Immature natural killer cell (primary cell): ENCODE measurements at regions not wholly inside any gene's neighbourhood (a gene's known extent, or its start where the extent isn't known, plus 50 kb on each side); places are given as distances from the start of the nearest gene placed in this dataset.

Experiments
- DNase-seq, 3 donors: peaks; one replicate each; pipeline ENCODE4 v3.0.0; 2022; ENCODE audit warnings: mixed read lengths in 1 of 3
- H3K27ac Mint-ChIP-seq, 6 donors: one replicate each; pipeline ENCODE4 v1.8.0; 2020; ENCODE audit warnings: mixed read lengths in 6 of 6, mild to moderate bottlenecking in 5 of 6, inconsistent platforms in 4 of 6, moderate library complexity in 3 of 6
- H3K27me3 Mint-ChIP-seq, 3 donors: one replicate each; pipeline ENCODE4 v1.8.0; 2020 to 2021; ENCODE audit warnings: low read depth in 3 of 3, mild to moderate bottlenecking in 3 of 3, mixed read lengths in 3 of 3, moderate library complexity in 3 of 3, inconsistent platforms in 1 of 3
- H3K36me3 Mint-ChIP-seq, 3 donors: one replicate each; pipeline ENCODE4 v1.8.0; 2020; ENCODE audit warnings: mixed read lengths in 3 of 3, inconsistent platforms in 2 of 3, mild to moderate bottlenecking in 2 of 3
- H3K4me1 Mint-ChIP-seq, 2 donors: one replicate each; pipeline ENCODE4 v1.8.0; 2020; ENCODE audit warnings: inconsistent platforms in 2 of 2, mild to moderate bottlenecking in 2 of 2, mixed read lengths in 2 of 2, moderate library complexity in 1 of 2
- H3K4me3 Mint-ChIP-seq, 5 donors: one replicate each; pipeline ENCODE4 v1.8.0; 2020; ENCODE audit warnings: mild to moderate bottlenecking in 5 of 5, mixed read lengths in 5 of 5, inconsistent platforms in 3 of 5, moderate library complexity in 3 of 5
- H3K9me3 Mint-ChIP-seq, 6 donors: one replicate each; pipeline ENCODE4 v1.8.0; 2020; ENCODE audit warnings: mild to moderate bottlenecking in 6 of 6, mixed read lengths in 6 of 6, inconsistent platforms in 4 of 6, moderate library complexity in 3 of 6

DNA sequence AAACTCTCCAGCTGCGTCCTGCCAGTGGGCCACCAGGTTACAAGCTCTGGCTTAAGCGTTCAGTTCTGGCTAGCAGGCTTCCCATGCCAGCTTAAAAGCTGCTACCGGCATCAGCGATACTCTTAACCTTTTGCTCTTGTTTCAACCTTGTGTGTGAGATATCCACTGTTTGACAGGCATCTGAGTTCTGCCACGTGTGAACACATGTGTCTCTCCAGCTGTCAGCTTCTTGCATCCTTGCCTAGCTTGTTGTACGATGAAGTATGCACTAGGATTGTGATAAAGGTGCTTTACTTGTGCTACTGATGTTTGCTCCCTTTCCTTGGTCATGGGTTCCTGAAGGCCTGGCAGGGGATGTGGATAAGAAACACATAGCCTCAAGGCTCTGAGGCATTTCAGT lies 201.6 kb downstream of the PRDM2 start:
- Mint-ChIP-seq H3K27me3 (peaks cover 0 to 12% (median 2%) of the 10 kb centered on the region in 3 donors), H3K36me3 (no peaks in the 10 kb centered on the region), H3K4me3 (no peak overlapping the region), H3K4me1 (no peaks in the 10 kb centered on the region), H3K27ac (no peak overlapping the region), H3K9me3 (no peaks in the 10 kb centered on the region)
- DNase-seq = no peak

DNA sequence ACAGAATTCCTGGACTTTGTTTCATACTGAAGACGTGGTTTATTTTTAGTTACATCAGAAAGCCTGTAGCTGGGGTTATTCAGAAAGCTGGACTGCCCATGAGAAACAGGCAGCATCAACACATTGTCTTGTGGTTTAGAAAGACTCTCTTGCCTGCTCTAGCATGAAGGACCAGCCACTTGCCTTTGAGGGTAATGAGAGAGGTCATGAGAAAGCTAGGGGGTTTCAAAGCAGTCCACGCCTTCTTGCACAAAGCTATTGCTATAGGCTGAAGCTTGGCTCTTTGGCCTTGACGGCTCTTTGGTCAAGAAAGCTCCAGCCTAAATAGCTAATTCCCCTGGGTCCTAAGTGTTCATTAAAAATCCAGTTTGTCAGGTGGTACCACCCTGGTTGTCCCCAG lies 208.1 kb downstream of the PRDM2 start:
- no peak for DNase-seq
- Mint-ChIP-seq H3K4me1 (no peaks in the 10 kb centered on the region), H3K9me3 (no peaks in the 10 kb centered on the region), H3K4me3 (no peak overlapping the region), H3K27ac (no peak overlapping the region), H3K27me3 (peaks cover 3 to 5% (median 3%) of the 10 kb centered on the region in 3 donors), H3K36me3 (no peaks in the 10 kb centered on the region)

DNA sequence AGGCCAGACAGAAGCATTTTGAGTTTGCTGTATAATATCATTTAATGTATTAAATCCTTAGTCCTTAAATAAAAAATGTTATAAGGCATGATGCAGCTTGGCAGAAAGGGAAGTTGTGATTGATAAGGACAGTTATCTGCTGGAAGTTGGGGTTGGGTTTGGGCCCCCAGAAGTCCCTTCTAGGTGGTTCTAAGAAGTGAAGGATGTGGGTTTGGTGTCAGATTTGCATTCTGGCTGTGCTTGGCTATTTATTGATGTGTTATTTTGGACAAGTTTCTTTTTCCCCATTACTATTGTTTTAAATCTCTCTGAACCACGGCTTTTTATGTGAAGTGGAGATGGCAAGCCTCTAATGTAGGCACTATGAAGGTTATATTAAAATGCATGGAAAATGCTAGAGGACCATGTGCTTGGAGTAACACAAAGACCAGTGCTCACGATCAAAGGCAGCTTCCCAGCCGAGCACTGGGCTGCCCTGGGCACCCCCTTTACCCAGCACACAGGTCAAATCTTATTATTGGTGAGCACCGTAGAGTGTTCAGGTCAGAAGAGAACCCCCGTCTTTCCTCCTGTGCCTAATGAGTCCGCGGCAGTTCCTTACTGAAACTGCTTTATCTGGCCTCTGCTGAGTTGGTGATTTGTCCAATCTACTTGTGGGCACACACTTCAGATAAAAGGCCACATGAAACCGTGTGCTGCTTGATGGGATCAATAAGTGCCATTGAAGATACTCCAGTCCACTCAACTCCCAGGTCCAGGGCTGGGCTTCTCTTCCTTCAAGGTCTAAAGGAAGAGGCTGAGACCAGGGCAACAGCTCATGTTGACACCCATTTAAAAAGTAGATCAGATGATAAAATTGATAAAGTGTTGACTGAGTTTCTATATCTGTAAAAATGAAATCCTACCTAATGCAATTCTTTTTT lies 212.0 kb downstream of the PRDM2 start:
- H3K4me3 Mint-ChIP-seq = no peak overlapping the region
- no peaks in the 10 kb centered on the region for H3K4me1 Mint-ChIP-seq
- H3K9me3 Mint-ChIP-seq = no peaks in the 10 kb centered on the region
- no peak for DNase-seq
- H3K36me3 Mint-ChIP-seq = no peaks in the 10 kb centered on the region
- H3K27ac Mint-ChIP-seq = no peak overlapping the region
- H3K27me3 Mint-ChIP-seq = peaks cover 2 to 3% (median 3%) of the 10 kb centered on the region in 3 donors

DNA sequence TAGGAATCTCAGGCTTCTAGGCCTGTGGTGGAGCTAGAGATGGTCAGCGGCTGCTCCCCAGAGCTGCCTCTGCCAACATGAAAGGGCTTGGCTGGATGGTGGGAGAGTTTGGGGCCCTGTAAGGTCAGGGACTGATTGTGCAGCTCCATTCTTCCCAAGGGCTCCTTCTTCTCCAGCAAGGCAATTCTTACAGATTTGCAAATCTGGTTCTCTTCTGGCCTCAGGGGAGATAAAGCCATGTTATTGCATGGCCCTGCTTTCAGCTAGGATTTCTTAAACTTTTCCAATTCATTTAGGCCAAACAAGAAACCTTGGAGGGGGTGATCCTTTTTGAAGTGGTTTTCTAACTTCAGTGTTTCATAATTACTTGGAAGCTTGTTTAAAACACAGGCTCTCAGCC lies 213.4 kb downstream of the PRDM2 start:
- Mint-ChIP-seq H3K9me3 (no peaks in the 10 kb centered on the region), H3K4me1 (no peaks in the 10 kb centered on the region), H3K4me3 (no peak overlapping the region), H3K27me3 (peaks cover 2 to 3% (median 3%) of the 10 kb centered on the region in 3 donors), H3K36me3 (no peaks in the 10 kb centered on the region), H3K27ac (no peak overlapping the region)
- DNase-seq = no peak

DNA sequence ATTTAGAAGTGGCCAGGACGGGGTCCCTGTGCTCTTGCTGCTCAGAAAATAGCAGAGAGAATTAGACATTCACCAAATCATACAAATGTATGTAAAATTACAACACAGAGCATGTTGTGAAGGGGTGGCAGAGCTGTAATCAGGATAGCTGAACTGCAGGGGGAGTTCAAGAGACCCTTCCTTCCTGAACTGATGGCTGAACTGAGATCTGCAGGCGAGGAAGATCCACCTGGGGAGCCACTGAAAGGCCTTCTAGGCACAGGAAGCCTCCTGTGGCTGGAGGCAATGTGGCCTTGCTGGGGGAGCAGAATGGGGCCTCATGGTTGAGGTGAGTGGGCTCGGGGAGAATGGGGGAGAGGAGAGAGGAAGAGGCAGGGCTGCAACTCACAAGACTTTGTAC lies 216.5 kb downstream of the PRDM2 start:
- H3K9me3 Mint-ChIP-seq = no peaks in the 10 kb centered on the region
- no peak for DNase-seq
- no peaks in the 10 kb centered on the region for H3K36me3 Mint-ChIP-seq
- no peaks in the 10 kb centered on the region for H3K4me1 Mint-ChIP-seq
- H3K4me3 Mint-ChIP-seq = no peak overlapping the region
- H3K27me3 Mint-ChIP-seq = peaks cover 0 to 5% (median 0%) of the 10 kb centered on the region in 3 donors
- H3K27ac Mint-ChIP-seq = no peak overlapping the region

DNA sequence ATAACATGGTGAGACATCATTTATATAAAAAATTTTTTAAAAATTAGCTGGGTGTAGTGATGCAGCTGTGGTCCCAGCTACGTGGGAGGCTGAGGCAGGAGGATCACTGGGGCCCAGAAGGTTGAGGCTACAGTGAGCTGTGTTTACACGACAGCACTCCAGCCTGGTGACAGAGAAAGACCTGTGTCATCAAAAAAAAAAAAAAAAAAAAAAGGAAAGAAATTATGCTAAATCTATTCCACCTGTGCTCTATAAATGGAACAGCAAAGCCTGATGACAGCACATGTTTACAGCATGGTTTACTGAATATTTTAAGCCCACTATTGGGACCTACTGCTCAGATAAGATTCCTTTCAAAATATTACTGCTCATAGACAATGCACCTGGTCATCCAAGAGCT lies 217.6 kb downstream of the PRDM2 start:
- H3K9me3 Mint-ChIP-seq = no peaks in the 10 kb centered on the region
- peaks cover 0 to 5% (median 0%) of the 10 kb centered on the region in 3 donors for H3K27me3 Mint-ChIP-seq
- no peaks in the 10 kb centered on the region for H3K4me1 Mint-ChIP-seq
- H3K36me3 Mint-ChIP-seq = no peaks in the 10 kb centered on the region
- DNase-seq = no peak
- H3K27ac Mint-ChIP-seq = no peak overlapping the region
- H3K4me3 Mint-ChIP-seq = no peak overlapping the region

DNA sequence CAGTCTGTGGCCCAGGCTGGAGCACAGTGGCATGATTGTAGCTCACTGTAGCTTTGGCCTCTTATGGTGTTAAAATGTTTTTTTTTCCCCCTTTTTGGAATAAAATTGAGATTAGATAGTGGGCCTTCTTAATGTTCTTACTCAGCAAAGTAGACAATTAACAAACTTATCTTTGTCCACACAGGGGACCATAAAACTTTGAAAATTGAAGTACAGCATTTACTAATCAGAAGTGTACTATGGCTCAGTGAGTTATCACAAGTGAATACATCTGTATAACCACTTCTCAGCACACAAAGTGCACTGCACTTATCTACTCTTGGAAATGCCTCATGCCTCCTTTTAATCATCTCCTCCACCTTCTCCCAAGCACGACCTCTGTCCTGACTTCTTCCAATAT lies 218.9 kb downstream of the PRDM2 start:
- H3K4me3 Mint-ChIP-seq = no peak overlapping the region
- peaks cover 0 to 2% (median 0%) of the 10 kb centered on the region in 6 donors for H3K9me3 Mint-ChIP-seq
- no peak overlapping the region for H3K27ac Mint-ChIP-seq
- no peaks in the 10 kb centered on the region for H3K36me3 Mint-ChIP-seq
- peaks cover 0 to 5% (median 0%) of the 10 kb centered on the region in 3 donors for H3K27me3 Mint-ChIP-seq
- no peaks in the 10 kb centered on the region for H3K4me1 Mint-ChIP-seq
- no peak for DNase-seq

DNA sequence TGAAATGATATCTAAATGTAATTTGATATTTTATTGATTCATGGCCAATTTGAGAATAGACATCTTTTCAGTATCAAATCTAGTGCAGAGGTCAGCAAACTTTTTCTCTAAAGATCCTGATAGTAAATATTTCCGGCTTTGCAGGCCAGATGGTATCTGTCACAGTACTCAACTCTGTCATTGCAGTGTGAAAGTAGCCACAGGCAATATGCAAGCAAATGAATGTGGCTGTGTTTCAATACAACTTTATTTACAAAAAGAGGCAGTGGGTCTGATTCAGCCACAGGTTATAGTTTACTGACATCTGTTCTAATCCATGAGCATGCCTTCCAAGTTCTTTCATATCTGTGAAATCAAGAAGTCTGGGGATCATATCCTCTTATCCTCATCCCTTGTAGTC lies 221.2 kb downstream of the PRDM2 start:
- Mint-ChIP-seq H3K9me3 (peaks cover 0 to 2% (median 0%) of the 10 kb centered on the region in 6 donors), H3K4me3 (no peak overlapping the region), H3K4me1 (no peaks in the 10 kb centered on the region), H3K36me3 (peaks cover 0 to 3% (median 0%) of the 10 kb centered on the region in 3 donors), H3K27me3 (peaks cover 0 to 5% (median 0%) of the 10 kb centered on the region in 3 donors), H3K27ac (no peak overlapping the region)
- no peak for DNase-seq

DNA sequence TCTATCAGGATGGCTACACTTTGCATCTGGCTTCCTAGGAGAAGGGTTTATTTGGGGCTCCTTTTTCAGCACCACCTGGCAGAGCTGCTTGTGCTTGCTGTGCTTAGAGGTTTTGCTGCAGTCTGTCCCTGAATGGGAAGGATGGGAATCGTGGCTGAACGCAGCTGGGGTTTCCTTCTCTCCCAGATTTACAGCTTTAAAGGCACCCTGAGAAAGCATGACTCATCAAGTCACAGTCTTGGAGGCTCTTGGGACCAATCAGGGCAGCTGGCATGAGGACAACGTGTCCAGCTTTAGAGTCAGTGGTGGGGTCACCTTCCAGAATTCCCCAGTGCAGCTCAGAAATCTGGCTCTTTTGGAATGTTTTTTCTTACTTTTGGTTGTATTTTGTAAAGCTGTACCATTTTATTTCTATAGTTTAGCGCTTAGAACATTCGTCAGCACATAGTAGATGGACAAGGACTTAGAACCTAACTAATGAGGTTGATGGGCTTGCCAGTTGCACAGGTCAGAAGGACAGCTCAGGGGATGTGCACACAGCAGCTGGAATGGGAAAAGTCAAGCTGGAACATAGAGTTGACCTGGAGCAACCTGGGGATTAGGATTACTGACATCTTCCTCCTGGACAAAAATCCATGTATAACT lies 222.6 kb downstream of the PRDM2 start:
- Mint-ChIP-seq H3K27me3 (peaks cover 0 to 3% (median 0%) of the 10 kb centered on the region in 3 donors), H3K4me3 (no peak overlapping the region), H3K9me3 (peaks cover 0 to 2% (median 0%) of the 10 kb centered on the region in 6 donors), H3K36me3 (peaks cover 0 to 3% (median 0%) of the 10 kb centered on the region in 3 donors), H3K27ac (no peak overlapping the region), H3K4me1 (no peaks in the 10 kb centered on the region)
- DNase-seq = no peak

DNA sequence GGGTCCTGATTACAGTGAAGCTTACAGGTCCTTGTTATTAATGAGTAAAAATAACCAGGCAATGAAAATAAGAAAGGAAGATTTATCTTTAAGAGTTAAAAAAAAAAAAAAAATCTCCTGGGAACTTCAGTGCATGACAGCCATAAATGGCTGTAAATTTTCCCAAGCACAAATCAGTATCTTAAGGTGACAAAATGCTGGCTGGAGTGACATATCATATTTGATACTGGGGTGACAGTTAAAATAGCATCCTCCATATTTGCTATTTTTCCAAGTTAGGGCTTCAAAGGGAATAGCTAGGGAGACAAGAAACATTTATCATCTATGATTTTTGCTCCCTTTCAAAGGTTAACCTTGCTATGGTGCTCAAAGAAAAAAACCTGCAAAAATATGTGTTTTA lies 226.6 kb downstream of the PRDM2 start:
- peaks cover 0 to 2% (median 0%) of the 10 kb centered on the region in 6 donors for H3K9me3 Mint-ChIP-seq
- H3K4me1 Mint-ChIP-seq = no peaks in the 10 kb centered on the region
- no peak overlapping the region for H3K4me3 Mint-ChIP-seq
- H3K27ac Mint-ChIP-seq = no peak overlapping the region
- H3K36me3 Mint-ChIP-seq = peaks cover 0 to 3% (median 0%) of the 10 kb centered on the region in 3 donors
- DNase-seq = no peak
- peaks cover 0 to 4% (median 2%) of the 10 kb centered on the region in 3 donors for H3K27me3 Mint-ChIP-seq

DNA sequence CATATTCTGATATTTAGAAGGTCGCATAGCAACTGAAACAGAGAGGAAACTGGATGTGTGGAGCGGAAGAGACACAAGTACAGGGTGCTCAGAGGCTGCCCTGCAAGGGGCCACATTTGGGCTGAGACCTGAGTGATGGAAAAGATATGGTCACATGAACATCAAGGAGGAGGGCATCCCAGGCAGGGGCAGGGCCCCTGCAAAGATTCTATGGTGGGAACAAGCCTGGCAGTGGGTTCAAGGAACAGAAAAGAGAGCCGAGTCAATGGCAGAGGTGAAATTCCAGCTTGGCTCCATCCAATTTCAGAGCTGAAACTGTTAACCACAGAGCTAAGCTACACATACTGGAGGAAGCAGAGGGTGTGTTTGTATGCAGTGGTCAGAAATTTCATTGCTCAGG lies 227.7 kb downstream of the PRDM2 start:
- peaks cover 0 to 3% (median 0%) of the 10 kb centered on the region in 3 donors for H3K36me3 Mint-ChIP-seq
- no peak overlapping the region for H3K4me3 Mint-ChIP-seq
- no peak overlapping the region for H3K27ac Mint-ChIP-seq
- no peak for DNase-seq
- peaks cover 0 to 2% (median 0%) of the 10 kb centered on the region in 6 donors for H3K9me3 Mint-ChIP-seq
- peaks cover 0 to 4% (median 4%) of the 10 kb centered on the region in 3 donors for H3K27me3 Mint-ChIP-seq
- no peaks in the 10 kb centered on the region for H3K4me1 Mint-ChIP-seq

DNA sequence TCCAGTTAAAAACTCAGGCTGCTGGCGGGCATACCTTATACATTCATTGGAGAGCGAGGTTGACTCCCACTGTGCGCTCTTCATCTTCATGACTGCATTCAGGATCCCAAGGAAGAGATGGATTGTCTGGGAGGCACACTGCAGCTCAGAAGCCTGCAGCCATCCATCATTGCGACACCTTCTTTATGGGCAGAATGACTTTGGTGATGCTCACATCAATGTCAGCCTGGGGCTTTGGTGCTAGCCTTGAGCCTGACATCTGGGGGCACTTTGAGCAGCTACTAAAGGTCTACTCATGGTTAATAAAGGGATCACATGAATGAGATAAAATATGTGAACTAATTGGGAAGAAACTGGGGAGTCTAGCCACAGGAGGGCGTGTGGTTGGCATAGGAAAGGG lies 229.3 kb downstream of the PRDM2 start:
- H3K27ac Mint-ChIP-seq = no peak overlapping the region
- peaks cover 0 to 3% (median 0%) of the 10 kb centered on the region in 3 donors for H3K36me3 Mint-ChIP-seq
- H3K27me3 Mint-ChIP-seq = peaks cover 0 to 4% (median 4%) of the 10 kb centered on the region in 3 donors
- DNase-seq = no peak
- no peak overlapping the region for H3K4me3 Mint-ChIP-seq
- no peaks in the 10 kb centered on the region for H3K4me1 Mint-ChIP-seq
- H3K9me3 Mint-ChIP-seq = no peaks in the 10 kb centered on the region

DNA sequence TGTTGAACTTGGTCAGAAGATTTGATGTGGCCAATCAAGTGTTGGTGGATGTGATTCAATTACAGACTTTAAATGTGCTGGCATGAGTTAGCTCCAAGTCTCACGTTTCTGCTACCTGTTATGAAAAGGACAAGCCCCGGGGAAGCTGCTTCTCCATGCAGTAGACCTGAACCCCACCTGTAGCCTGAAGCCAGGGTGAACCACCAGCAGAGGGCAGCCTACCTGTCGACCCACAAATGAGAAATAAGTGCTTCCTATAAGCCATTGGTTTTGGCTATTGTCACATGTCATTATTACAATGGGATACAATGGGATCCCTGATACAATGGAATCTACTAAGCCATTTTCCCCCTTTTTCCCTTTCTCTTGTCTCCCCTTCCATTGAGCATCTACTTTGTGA lies 230.2 kb downstream of the PRDM2 start:
- Mint-ChIP-seq H3K4me1 (no peaks in the 10 kb centered on the region), H3K36me3 (peaks cover 0 to 2% (median 0%) of the 10 kb centered on the region in 3 donors), H3K4me3 (no peak overlapping the region), H3K27me3 (peaks cover 0 to 7% (median 4%) of the 10 kb centered on the region in 3 donors), H3K27ac (no peak overlapping the region), H3K9me3 (no peaks in the 10 kb centered on the region)
- no peak for DNase-seq

DNA sequence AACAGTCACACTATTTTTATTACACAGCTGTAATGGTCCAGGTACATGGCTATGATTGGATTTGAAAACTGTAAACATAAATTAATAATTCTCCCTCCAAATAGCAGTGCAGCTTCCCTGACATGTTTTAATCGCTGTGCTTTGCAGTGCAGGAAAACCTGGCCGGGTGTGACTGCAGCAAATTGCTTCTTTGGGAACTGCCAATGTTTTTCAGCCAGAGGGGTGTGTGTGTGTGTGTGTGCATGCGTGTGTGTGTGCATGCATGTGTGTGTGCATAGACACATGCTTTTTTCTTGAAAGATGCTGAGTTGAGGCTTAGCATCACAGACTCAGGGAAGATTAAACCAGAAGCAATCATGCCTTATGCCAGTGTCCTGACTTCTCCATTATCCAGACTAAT lies 231.2 kb downstream of the PRDM2 start:
- no peak overlapping the region for H3K4me3 Mint-ChIP-seq
- H3K36me3 Mint-ChIP-seq = no peaks in the 10 kb centered on the region
- H3K9me3 Mint-ChIP-seq = no peaks in the 10 kb centered on the region
- no peak for DNase-seq
- no peak overlapping the region for H3K27ac Mint-ChIP-seq
- no peaks in the 10 kb centered on the region for H3K4me1 Mint-ChIP-seq
- peaks cover 0 to 7% (median 4%) of the 10 kb centered on the region in 3 donors for H3K27me3 Mint-ChIP-seq
